ENCODE measurements at regions not wholly inside any gene's neighbourhood (a gene's known extent, or its start where the extent isn't known, plus 50 kb on each side); places are given as distances from the start of the nearest gene placed in this dataset.
"Not testable (repeated sequence)": the region's sequence is repeated elsewhere in the genome, so short reads cannot be mapped to it uniquely, and the experiment has no call there.

- Histone ChIP-seq H3K27me3 (no peaks in the 10 kb centered on the region), H3K9me3 (peaks cover 0 to 4% (median 0%) of the 10 kb centered on the region in 3 donors), H3K27ac (no peak overlapping the region), H3K4me3 (no peak overlapping the region), H3K4me1 (peaks cover 0 to 9% (median 0%) of the 10 kb centered on the region in 3 donors), H3K36me3 (no peaks in the 10 kb centered on the region)
- 80 to 88% methylated on average over 5 of the region's 5 CpGs for WGBS, 2 donors (ENCODE audit: low coverage in 1 of 2)
- ATAC-seq, result no peak
- TF ChIP-seq CTCF (IDR thresholded peaks at IDR 0.05) (no peak), POLR2AphosphoS5 (IDR thresholded peaks at IDR 0.05) (no peak), EP300 (IDR thresholded peaks at IDR 0.05) (no peak), POLR2A (IDR thresholded peaks at IDR 0.05) (no peak)
These were observed 248.3 kb downstream of the GADD45G start for GRCh38 chr9:89853161-89853560.

GRCh38 chr9:89853931-89854330, 249.1 kb downstream of the GADD45G start:
- Histone ChIP-seq H3K27ac (no peak overlapping the region), H3K9me3 (peaks cover 0 to 8% (median 0%) of the 10 kb centered on the region in 3 donors), H3K27me3 (no peaks in the 10 kb centered on the region), H3K4me3 (no peak overlapping the region), H3K36me3 (no peaks in the 10 kb centered on the region), H3K4me1 (peaks cover 0 to 9% (median 0%) of the 10 kb centered on the region in 3 donors)
- ATAC-seq, result no peak
- TF ChIP-seq CTCF (IDR thresholded peaks at IDR 0.05) (no peak), EP300 (IDR thresholded peaks at IDR 0.05) (no peak), POLR2A (IDR thresholded peaks at IDR 0.05) (no peak), POLR2AphosphoS5 (IDR thresholded peaks at IDR 0.05) (no peak)
- 100% methylated on average over 2 of the region's 3 CpGs; no CpG with 5 or more reads in 1 of the 2 donors for WGBS, 2 donors (ENCODE audit: low coverage in 1 of 2)

- peaks cover 0 to 9% (median 0%) of the 10 kb centered on the region in 3 donors for H3K4me1 ChIP-seq
- no peak overlapping the region for H3K4me3 ChIP-seq
- H3K27ac ChIP-seq, result no peak overlapping the region
- no peaks in the 10 kb centered on the region for H3K27me3 ChIP-seq
- ATAC-seq, result no peak
- 72 to 94% methylated on average over 5 to 7 of the region's 11 CpGs for WGBS, 2 donors (ENCODE audit: low coverage in 1 of 2)
- TF ChIP-seq EP300 (IDR thresholded peaks at IDR 0.05) (no peak), POLR2AphosphoS5 (IDR thresholded peaks at IDR 0.05) (no peak), CTCF (IDR thresholded peaks at IDR 0.05) (no peak), POLR2A (IDR thresholded peaks at IDR 0.05) (no peak)
- H3K9me3 ChIP-seq, result peaks cover 0 to 8% (median 0%) of the 10 kb centered on the region in 3 donors
- H3K36me3 ChIP-seq, result no peaks in the 10 kb centered on the region
These were observed 250.1 kb downstream of the GADD45G start for GRCh38 chr9:89854715-89855475.

- not testable (repeated sequence) for H3K9me3 ChIP-seq
- 100% methylated on average over 1 of the region's 5 CpGs for WGBS, 2 donors (ENCODE audit: low coverage in 1 of 2)
These were observed 251.5 kb downstream of the GADD45G start for GRCh38 chr9:89856296-89856695.

GRCh38 chr9:89856950-89857349, 252.1 kb downstream of the GADD45G start:
- ATAC-seq, H3K36me3 ChIP-seq, H3K27ac ChIP-seq, H3K4me1 ChIP-seq, H3K4me3 ChIP-seq, H3K27me3 ChIP-seq, H3K9me3 ChIP-seq: not testable (repeated sequence)

More at GRCh38 chr9:89856296-89856695, 251.5 kb downstream of the GADD45G start:
- H3K4me1 ChIP-seq, H3K27me3 ChIP-seq, ATAC-seq, H3K4me3 ChIP-seq, H3K27ac ChIP-seq, H3K36me3 ChIP-seq: not testable (repeated sequence)

- H3K4me1 ChIP-seq, H3K36me3 ChIP-seq, H3K9me3 ChIP-seq, H3K4me3 ChIP-seq, H3K27ac ChIP-seq, ATAC-seq, H3K27me3 ChIP-seq: not testable (repeated sequence)
- WGBS, 2 donors (ENCODE audit: low coverage in 1 of 2), result 60% methylated on average over 1 to 3 of the region's 7 CpGs
These were observed 255.0 kb downstream of the GADD45G start for GRCh38 chr9:89859842-89860241.

- not testable (repeated sequence) for H3K4me1 ChIP-seq, H3K9me3 ChIP-seq, H3K4me3 ChIP-seq, H3K27me3 ChIP-seq, H3K36me3 ChIP-seq, ATAC-seq, H3K27ac ChIP-seq
- 90 to 92% methylated on average over 2 to 4 of the region's 5 CpGs for WGBS, 2 donors (ENCODE audit: low coverage in 1 of 2)
These were observed 256.6 kb downstream of the GADD45G start for GRCh38 chr9:89861371-89861770.

Measured in gastroesophageal sphincter (tissue), 4 donors.